IPS-18a (cell line): ENCODE measurements at regions not wholly inside any gene's neighbourhood (a gene's known extent, or its start where the extent isn't known, plus 50 kb on each side); places are given as distances from the start of the nearest gene placed in this dataset.

ENCODE experiments used
- H3K27ac ChIP-seq: one replicate; pipeline ENCODE4 v1.5.1; 2013; ENCODE audit warnings: low read length
- H3K27me3 ChIP-seq: one replicate; pipeline ENCODE4 v1.6.1; 2013; ENCODE audit warnings: mild to moderate bottlenecking, low read length; ENCODE audit not compliant: control insufficient read depth, insufficient read depth
- H3K36me3 ChIP-seq: one replicate; pipeline ENCODE4 v1.6.1; 2013; ENCODE audit warnings: low read depth, low read length; ENCODE audit not compliant: control insufficient read depth
- H3K4me1 ChIP-seq: one replicate; pipeline ENCODE4 v1.6.1; 2013; ENCODE audit warnings: low read depth, low read length; ENCODE audit not compliant: control insufficient read depth
- H3K4me3 ChIP-seq: one replicate; pipeline ENCODE4 v1.5.1; 2013; ENCODE audit warnings: low read length
- H3K9ac ChIP-seq: one replicate; pipeline ENCODE4 v1.6.1; 2013; ENCODE audit warnings: mild to moderate bottlenecking, low read length, moderate library complexity
- H3K9me3 ChIP-seq: one replicate; pipeline ENCODE4 v1.6.1; 2013; ENCODE audit warnings: low read depth, low read length; ENCODE audit not compliant: control insufficient read depth

GRCh38 chr3:124385996-124386395, 344.3 kb upstream of the UMPS start:
- Histone ChIP-seq H3K9me3 (no peaks in the 10 kb centered on the region), H3K36me3 (no peaks in the 10 kb centered on the region), H3K4me3 (no peak overlapping the region), H3K27ac (no peak overlapping the region), H3K9ac (no peak overlapping the region), H3K4me1 (no peaks in the 10 kb centered on the region), H3K27me3 (no peaks in the 10 kb centered on the region)

GRCh38 chr3:124386996-124387595, 343.2 kb upstream of the UMPS start:
- H3K36me3 ChIP-seq, result no peaks in the 10 kb centered on the region
- H3K4me1 ChIP-seq, result no peaks in the 10 kb centered on the region
- no peak overlapping the region for H3K27ac ChIP-seq
- H3K4me3 ChIP-seq, result no peak overlapping the region
- H3K27me3 ChIP-seq, result no peaks in the 10 kb centered on the region
- no peak overlapping the region for H3K9ac ChIP-seq
- H3K9me3 ChIP-seq, result no peaks in the 10 kb centered on the region

- no peak overlapping the region for H3K4me3 ChIP-seq
- H3K36me3 ChIP-seq, result no peaks in the 10 kb centered on the region
- H3K27me3 ChIP-seq, result no peaks in the 10 kb centered on the region
- H3K9me3 ChIP-seq, result no peaks in the 10 kb centered on the region
- H3K27ac ChIP-seq, result no peak overlapping the region
- H3K4me1 ChIP-seq, result no peaks in the 10 kb centered on the region
- no peak overlapping the region for H3K9ac ChIP-seq
These were observed 338.5 kb upstream of the UMPS start for GRCh38 chr3:124391774-124392173.

- Histone ChIP-seq H3K27ac (no peak overlapping the region), H3K4me3 (no peak overlapping the region), H3K36me3 (no peaks in the 10 kb centered on the region), H3K4me1 (no peaks in the 10 kb centered on the region), H3K9me3 (no peaks in the 10 kb centered on the region), H3K9ac (no peak overlapping the region), H3K27me3 (no peaks in the 10 kb centered on the region)
These were observed 336.9 kb upstream of the UMPS start for GRCh38 chr3:124393340-124393739.

- Histone ChIP-seq H3K27ac (no peak overlapping the region), H3K9ac (no peak overlapping the region), H3K4me3 (no peak overlapping the region), H3K4me1 (no peaks in the 10 kb centered on the region), H3K9me3 (no peaks in the 10 kb centered on the region), H3K36me3 (no peaks in the 10 kb centered on the region), H3K27me3 (no peaks in the 10 kb centered on the region)
These were observed 335.1 kb upstream of the UMPS start for GRCh38 chr3:124395162-124395561.

- H3K27ac ChIP-seq, result no peak overlapping the region
- no peaks in the 10 kb centered on the region for H3K9me3 ChIP-seq
- no peak overlapping the region for H3K4me3 ChIP-seq
- no peaks in the 10 kb centered on the region for H3K4me1 ChIP-seq
- no peak overlapping the region for H3K9ac ChIP-seq
- no peaks in the 10 kb centered on the region for H3K27me3 ChIP-seq
- H3K36me3 ChIP-seq, result no peaks in the 10 kb centered on the region
These were observed 334.5 kb upstream of the UMPS start for GRCh38 chr3:124395584-124396338.

GRCh38 chr3:124396339-124396950, 333.8 kb upstream of the UMPS start:
- Histone ChIP-seq H3K27ac (no peak overlapping the region), H3K9ac (no peak overlapping the region), H3K4me1 (no peaks in the 10 kb centered on the region), H3K27me3 (no peaks in the 10 kb centered on the region), H3K36me3 (no peaks in the 10 kb centered on the region), H3K4me3 (no peak overlapping the region), H3K9me3 (no peaks in the 10 kb centered on the region)

- no peak overlapping the region for H3K27ac ChIP-seq
- no peaks in the 10 kb centered on the region for H3K36me3 ChIP-seq
- no peaks in the 10 kb centered on the region for H3K27me3 ChIP-seq
- no peaks in the 10 kb centered on the region for H3K9me3 ChIP-seq
- H3K4me1 ChIP-seq, result no peaks in the 10 kb centered on the region
- H3K4me3 ChIP-seq, result no peak overlapping the region
- H3K9ac ChIP-seq, result no peak overlapping the region
These were observed 333.2 kb upstream of the UMPS start for GRCh38 chr3:124397088-124397487.

GRCh38 chr3:124398594-124398993, 331.7 kb upstream of the UMPS start:
- Histone ChIP-seq H3K36me3 (no peaks in the 10 kb centered on the region), H3K4me3 (no peak overlapping the region), H3K4me1 (no peaks in the 10 kb centered on the region), H3K9me3 (no peaks in the 10 kb centered on the region), H3K9ac (no peak overlapping the region), H3K27ac (no peak overlapping the region), H3K27me3 (no peaks in the 10 kb centered on the region)

- Histone ChIP-seq H3K4me1 (no peaks in the 10 kb centered on the region), H3K9me3 (no peaks in the 10 kb centered on the region), H3K9ac (no peak overlapping the region)
These were observed 328.4 kb upstream of the UMPS start for GRCh38 chr3:124401843-124402242.

GRCh38 chr3:124402791-124403190, 327.5 kb upstream of the UMPS start:
- H3K9me3 ChIP-seq, result no peaks in the 10 kb centered on the region

More at GRCh38 chr3:124401843-124402242, 328.4 kb upstream of the UMPS start:
- Histone ChIP-seq H3K4me3 (no peak overlapping the region), H3K27me3 (no peaks in the 10 kb centered on the region), H3K27ac (no peak overlapping the region), H3K36me3 (no peaks in the 10 kb centered on the region)

GRCh38 chr3:124404621-124405020, 325.6 kb upstream of the UMPS start:
- no peak overlapping the region for H3K4me3 ChIP-seq
- H3K4me1 ChIP-seq, result no peaks in the 10 kb centered on the region
- no peak overlapping the region for H3K9ac ChIP-seq
- no peak overlapping the region for H3K27ac ChIP-seq
- no peaks in the 10 kb centered on the region for H3K36me3 ChIP-seq
- no peaks in the 10 kb centered on the region for H3K9me3 ChIP-seq
- no peaks in the 10 kb centered on the region for H3K27me3 ChIP-seq

More at GRCh38 chr3:124402791-124403190, 327.5 kb upstream of the UMPS start:
- no peaks in the 10 kb centered on the region for H3K27me3 ChIP-seq
- no peak overlapping the region for H3K9ac ChIP-seq
- H3K27ac ChIP-seq, result no peak overlapping the region
- no peaks in the 10 kb centered on the region for H3K4me1 ChIP-seq
- H3K4me3 ChIP-seq, result no peak overlapping the region
- H3K36me3 ChIP-seq, result no peaks in the 10 kb centered on the region
